Neutrophil (primary cell): ENCODE measurements at regions not wholly inside any gene's neighbourhood (a gene's known extent, or its start where the extent isn't known, plus 50 kb on each side); places are given as distances from the start of the nearest gene placed in this dataset.

Experiments
- H3K27ac ChIP-seq: fragments of 200-600 bp; sonication (generic); 2 replicates; pipeline ENCODE4 v1.5.1; 2016; ENCODE audit warnings: mild to moderate bottlenecking, moderate library complexity
- H3K27me3 ChIP-seq: fragments of 200-600 bp; sonication (generic); 2 replicates; pipeline ENCODE4 v1.6.0; 2016; ENCODE audit warnings: mild to moderate bottlenecking
- H3K36me3 ChIP-seq: fragments of 200-600 bp; sonication (generic); 2 replicates; pipeline ENCODE4 v1.5.1; 2017
- H3K4me1 ChIP-seq, 2 experiments: fragments of 200-600 bp in 1 of 2; sonication (generic) in 1 of 2; 1 replicate in 1 of 2; 2 replicates in 1 of 2; pipeline versions ENCODE4 v1.5.1 to v1.6.1; 2013 to 2016; ENCODE audit warnings: low read depth in 1 of 2, low read length in 1 of 2, mild to moderate bottlenecking in 1 of 2, moderate library complexity in 1 of 2; ENCODE audit not compliant: control insufficient read depth in 1 of 2, insufficient read depth in 1 of 2
- H3K4me3 ChIP-seq, 2 experiments: fragments of 200-600 bp in 1 of 2; sonication (generic) in 1 of 2; 1 replicate in 1 of 2; 2 replicates in 1 of 2; pipeline ENCODE4 v1.5.1; 2013 to 2016; ENCODE audit warnings: low read depth in 1 of 2, low read length in 1 of 2, mild to moderate bottlenecking in 1 of 2, moderate library complexity in 1 of 2
- H3K9me3 ChIP-seq: fragments of 200-600 bp; sonication (generic); 2 replicates; pipeline ENCODE4 v1.5.1; 2016
- CTCF ChIP-seq: fragments of 200-600 bp; sonication (generic); IDR thresholded peaks from 2 replicates; pipeline ENCODE4 v1.5.1; 2016; ENCODE audit warnings: antibody characterized with exemption

GRCh38 chr3:44104668-44105321, 136.9 kb upstream of the TOPAZ1 start:
- no peak overlapping the region for H3K27ac ChIP-seq
- H3K4me3 ChIP-seq, result no peak overlapping the region
- no peaks in the 10 kb centered on the region for H3K4me1 ChIP-seq
- H3K9me3 ChIP-seq, result no peaks in the 10 kb centered on the region
- TF ChIP-seq CTCF, result no peak
- peaks cover 22% of the 10 kb centered on the region for H3K27me3 ChIP-seq
- no peaks in the 10 kb centered on the region for H3K36me3 ChIP-seq

GRCh38 chr3:44105571-44105970, 136.1 kb upstream of the TOPAZ1 start:
- no peaks in the 10 kb centered on the region for H3K9me3 ChIP-seq
- peaks cover 17% of the 10 kb centered on the region for H3K27me3 ChIP-seq
- TF ChIP-seq CTCF, result no peak
- H3K4me1 ChIP-seq, result no peaks in the 10 kb centered on the region
- no peak overlapping the region for H3K27ac ChIP-seq
- H3K36me3 ChIP-seq, result no peaks in the 10 kb centered on the region
- H3K4me3 ChIP-seq, result no peak overlapping the region

DNA sequence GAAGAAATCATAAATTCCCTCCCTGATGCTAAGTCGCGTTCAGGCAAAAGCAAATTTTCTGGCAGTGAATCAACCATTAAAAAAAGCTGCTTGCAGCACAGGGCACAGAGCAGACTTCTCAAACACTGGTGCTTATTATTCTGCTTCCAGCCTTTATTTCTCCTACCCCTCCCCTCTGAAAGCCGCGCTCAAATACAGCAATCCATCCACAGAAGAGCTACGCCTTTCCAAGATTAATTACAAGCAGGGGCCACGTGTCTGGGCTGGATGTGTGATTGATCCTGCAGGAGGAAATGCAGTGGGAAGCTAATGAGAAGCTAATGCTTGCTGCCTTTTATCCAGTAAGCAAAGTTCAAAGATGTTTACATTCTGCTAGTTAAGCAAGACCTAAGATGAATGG, 134.9 kb upstream of the TOPAZ1 start:
- no peak overlapping the region for H3K4me3 ChIP-seq
- no peak overlapping the region for H3K27ac ChIP-seq
- H3K27me3 ChIP-seq, result peaks cover 8% of the 10 kb centered on the region
- no peaks in the 10 kb centered on the region for H3K4me1 ChIP-seq
- no peaks in the 10 kb centered on the region for H3K36me3 ChIP-seq
- no peak for TF ChIP-seq CTCF
- H3K9me3 ChIP-seq, result no peaks in the 10 kb centered on the region

GRCh38 chr3:44108481-44108880, 133.2 kb upstream of the TOPAZ1 start:
- Histone ChIP-seq H3K27ac (no peak overlapping the region), H3K9me3 (no peaks in the 10 kb centered on the region), H3K27me3 (peaks cover 7% of the 10 kb centered on the region), H3K4me3 (no peak overlapping the region), H3K36me3 (no peaks in the 10 kb centered on the region), H3K4me1 (no peaks in the 10 kb centered on the region)
- no peak for TF ChIP-seq CTCF

- Histone ChIP-seq H3K27ac (no peak overlapping the region), H3K27me3 (peaks cover 14% of the 10 kb centered on the region), H3K4me3 (no peak overlapping the region), H3K4me1 (no peaks in the 10 kb centered on the region), H3K36me3 (no peaks in the 10 kb centered on the region), H3K9me3 (no peaks in the 10 kb centered on the region)
- no peak for TF ChIP-seq CTCF
Measured at GRCh38 chr3:44109771-44110361, 131.8 kb upstream of the TOPAZ1 start.
